Stomach (tissue), 4 donors: ENCODE measurements at regions not wholly inside any gene's neighbourhood (a gene's known extent, or its start where the extent isn't known, plus 50 kb on each side); places are given as distances from the start of the nearest gene placed in this dataset.

ENCODE experiments used
- CTCF ChIP-seq, 7 experiments: fragments of 450-650 bp in 4 of 7; fragments of 200-600 bp in 3 of 7; sonication (generic) in 3 of 7; IDR thresholded peaks; one replicate each; pipeline ENCODE4 v1.5.1; 2016 to 2019; ENCODE audit warnings: antibody characterized with exemption in 7 of 7, control low read depth in 2 of 7, mild to moderate bottlenecking in 1 of 7
- POLR2A ChIP-seq, 4 donors: fragments of 450-650 bp; IDR thresholded peaks; one replicate each; pipeline ENCODE4 v1.6.1; 2016; ENCODE audit warnings: antibody characterized with exemption in 4 of 4, control low read depth in 2 of 4, mild to moderate bottlenecking in 1 of 4, moderate library complexity in 1 of 4

GRCh38 chr11:130588471-130588870, 140.0 kb downstream of the ADAMTS15 start:
- TF ChIP-seq POLR2A (IDR thresholded peaks at IDR 0.05) (no peak), CTCF (IDR thresholded peaks at IDR 0.05) (no peak)
